ENCODE measurements at regions not wholly inside any gene's neighbourhood (a gene's known extent, or its start where the extent isn't known, plus 50 kb on each side); places are given as distances from the start of the nearest gene placed in this dataset.

GRCh38 chr1:115577513-115577912, 64.3 kb upstream of the VANGL1 start:
- TF ChIP-seq CTCF (IDR thresholded peaks at IDR 0.05) = no peak
- H3K4me2 ChIP-seq (ENCODE audit: low read length) = no peak overlapping the region
- H3K4me3 ChIP-seq (ENCODE audit: low read depth, low read length) = no peak overlapping the region
- no peaks in the 10 kb centered on the region for H3K4me1 ChIP-seq
- H3K9ac ChIP-seq = no peak overlapping the region
- H3K27ac ChIP-seq = no peak overlapping the region
- no peaks in the 10 kb centered on the region for H3K27me3 ChIP-seq (ENCODE audit: control insufficient read depth, insufficient read depth, low read length)
- H2AFZ ChIP-seq = no peak overlapping the region
- H3K79me2 ChIP-seq = no peaks in the 10 kb centered on the region
- H3K36me3 ChIP-seq (ENCODE audit: control insufficient read depth, insufficient read depth, low read length) = no peaks in the 10 kb centered on the region
- no peaks in the 10 kb centered on the region for H3K9me3 ChIP-seq (ENCODE audit: control insufficient read depth, low read length)

- Histone ChIP-seq H3K79me2 (no peaks in the 10 kb centered on the region), H3K4me3 (ENCODE audit: low read depth, low read length) (no peak overlapping the region), H3K9ac (no peak overlapping the region), H3K27ac (no peak overlapping the region), H3K4me2 (ENCODE audit: low read length) (no peak overlapping the region), H3K4me1 (no peaks in the 10 kb centered on the region), H3K36me3 (ENCODE audit: control insufficient read depth, insufficient read depth, low read length) (no peaks in the 10 kb centered on the region), H3K27me3 (ENCODE audit: control insufficient read depth, insufficient read depth, low read length) (no peaks in the 10 kb centered on the region), H3K9me3 (ENCODE audit: control insufficient read depth, low read length) (no peaks in the 10 kb centered on the region), H2AFZ (no peak overlapping the region)
- no peak for TF ChIP-seq CTCF (IDR thresholded peaks at IDR 0.05)
Observed at GRCh38 chr1:115575661-115576060, 66.1 kb upstream of the VANGL1 start.

GRCh38 chr1:115572710-115573109, 69.1 kb upstream of the VANGL1 start:
- no peaks in the 10 kb centered on the region for H3K79me2 ChIP-seq
- no peak overlapping the region for H2AFZ ChIP-seq
- H3K4me2 ChIP-seq (ENCODE audit: low read length) = no peak overlapping the region
- no peak overlapping the region for H3K4me3 ChIP-seq (ENCODE audit: low read depth, low read length)
- no peaks in the 10 kb centered on the region for H3K4me1 ChIP-seq
- no peak for TF ChIP-seq CTCF (IDR thresholded peaks at IDR 0.05)
- H3K27ac ChIP-seq = no peak overlapping the region
- no peaks in the 10 kb centered on the region for H3K27me3 ChIP-seq (ENCODE audit: control insufficient read depth, insufficient read depth, low read length)
- H3K9ac ChIP-seq = no peak overlapping the region
- no peaks in the 10 kb centered on the region for H3K9me3 ChIP-seq (ENCODE audit: control insufficient read depth, low read length)
- H3K36me3 ChIP-seq (ENCODE audit: control insufficient read depth, insufficient read depth, low read length) = no peaks in the 10 kb centered on the region

GRCh38 chr1:115567431-115567830, 74.3 kb upstream of the VANGL1 start:
- H3K27ac ChIP-seq = no peak overlapping the region
- no peaks in the 10 kb centered on the region for H3K4me1 ChIP-seq
- no peak overlapping the region for H3K9ac ChIP-seq
- H3K79me2 ChIP-seq = no peaks in the 10 kb centered on the region
- H3K36me3 ChIP-seq (ENCODE audit: control insufficient read depth, insufficient read depth, low read length) = no peaks in the 10 kb centered on the region
- no peaks in the 10 kb centered on the region for H3K9me3 ChIP-seq (ENCODE audit: control insufficient read depth, low read length)
- no peaks in the 10 kb centered on the region for H3K27me3 ChIP-seq (ENCODE audit: control insufficient read depth, insufficient read depth, low read length)
- no peak overlapping the region for H2AFZ ChIP-seq
- no peak overlapping the region for H3K4me3 ChIP-seq (ENCODE audit: low read depth, low read length)
- no peak overlapping the region for H3K4me2 ChIP-seq (ENCODE audit: low read length)
- no peak for TF ChIP-seq CTCF (IDR thresholded peaks at IDR 0.05)

DNA sequence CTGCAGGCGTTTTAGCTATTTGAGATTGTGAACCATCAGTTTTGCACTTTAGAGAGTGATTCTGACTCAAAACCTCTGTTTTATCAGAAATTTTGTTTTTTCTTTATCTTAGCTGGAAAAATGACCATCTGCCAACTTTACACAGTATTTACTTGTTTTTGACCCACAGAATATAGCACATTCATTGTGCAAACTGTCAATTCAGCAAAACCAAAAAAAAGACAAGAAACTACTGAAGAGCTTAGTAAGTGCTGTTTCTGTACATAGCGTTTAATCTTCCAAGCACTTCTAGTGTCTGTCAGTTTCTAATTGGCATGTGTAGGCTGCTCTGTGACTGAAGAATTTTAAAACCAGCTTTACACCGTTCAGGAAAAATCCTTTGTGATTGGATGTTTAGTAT, 76.0 kb upstream of the VANGL1 start:
- Histone ChIP-seq H2AFZ (no peak overlapping the region), H3K79me2 (no peaks in the 10 kb centered on the region), H3K4me1 (no peaks in the 10 kb centered on the region), H3K4me3 (ENCODE audit: low read depth, low read length) (no peak overlapping the region), H3K9me3 (ENCODE audit: control insufficient read depth, low read length) (no peaks in the 10 kb centered on the region), H3K27ac (no peak overlapping the region), H3K36me3 (ENCODE audit: control insufficient read depth, insufficient read depth, low read length) (no peaks in the 10 kb centered on the region), H3K4me2 (ENCODE audit: low read length) (no peak overlapping the region), H3K27me3 (ENCODE audit: control insufficient read depth, insufficient read depth, low read length) (no peaks in the 10 kb centered on the region), H3K9ac (no peak overlapping the region)
- TF ChIP-seq CTCF (IDR thresholded peaks at IDR 0.05) = no peak

All from parathyroid adenoma (tissue), 2 donors.